OCI-LY3 (cell line): ENCODE measurements at regions not wholly inside any gene's neighbourhood (a gene's known extent, or its start where the extent isn't known, plus 50 kb on each side); places are given as distances from the start of the nearest gene placed in this dataset.

Experiments used
- CTCF ChIP-seq: fragments of 200-600, 300-600 bp; sonication (generic); IDR thresholded peaks from 2 replicates; pipeline ENCODE4 v1.5.1; 2014; ENCODE audit warnings: antibody characterized with exemption, low read length, low read depth
- EZH2phosphoT487 ChIP-seq: fragments of 200-600 bp; shearing (Covaris generic); IDR thresholded peaks from 2 replicates; pipeline ENCODE4 v1.6.1; 2018; ENCODE audit warnings: antibody characterized with exemption, mixed run types, low read depth

- no peak for TF ChIP-seq CTCF
- TF ChIP-seq EZH2phosphoT487, result no peak
Observed at GRCh38 chr22:48644108-48644507, 1183.6 kb downstream of the BRD1 start.
